ENCODE measurements at regions not wholly inside any gene's neighbourhood (a gene's known extent, or its start where the extent isn't known, plus 50 kb on each side); places are given as distances from the start of the nearest gene placed in this dataset.
A peak's percentile ranks its signal among the peaks of the same experiment; 100 is the strongest.
"Not testable (repeated sequence)": the region's sequence is repeated elsewhere in the genome, so short reads cannot be mapped to it uniquely, and the experiment has no call there.

DNA sequence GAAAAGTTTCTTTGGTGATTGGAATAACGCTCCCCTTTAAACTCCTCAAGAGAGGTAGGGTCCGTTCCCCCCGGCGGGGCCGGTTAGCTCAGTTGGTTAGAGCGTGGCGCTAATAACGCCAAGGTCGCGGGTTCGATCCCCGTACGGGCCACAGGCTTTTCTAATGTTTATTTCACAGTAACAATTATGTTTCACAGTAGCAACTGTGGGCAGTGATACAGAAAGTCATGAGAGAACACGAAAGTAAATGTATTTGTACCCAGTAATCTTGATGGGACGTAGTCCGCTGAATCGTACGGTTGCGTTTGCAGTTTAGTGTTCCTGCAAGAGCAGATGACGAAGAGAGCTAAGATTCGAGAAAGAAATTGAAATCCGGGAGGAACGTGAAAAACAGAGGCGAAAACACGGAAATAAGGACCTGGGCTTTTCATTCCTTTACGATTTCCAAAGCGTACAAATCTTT lies 505.5 kb downstream of the PRIM2 start:
- no peak overlapping the region for H3K4me3 ChIP-seq (ENCODE audit: low read depth, low read length)
- TF ChIP-seq, protein P1, sequence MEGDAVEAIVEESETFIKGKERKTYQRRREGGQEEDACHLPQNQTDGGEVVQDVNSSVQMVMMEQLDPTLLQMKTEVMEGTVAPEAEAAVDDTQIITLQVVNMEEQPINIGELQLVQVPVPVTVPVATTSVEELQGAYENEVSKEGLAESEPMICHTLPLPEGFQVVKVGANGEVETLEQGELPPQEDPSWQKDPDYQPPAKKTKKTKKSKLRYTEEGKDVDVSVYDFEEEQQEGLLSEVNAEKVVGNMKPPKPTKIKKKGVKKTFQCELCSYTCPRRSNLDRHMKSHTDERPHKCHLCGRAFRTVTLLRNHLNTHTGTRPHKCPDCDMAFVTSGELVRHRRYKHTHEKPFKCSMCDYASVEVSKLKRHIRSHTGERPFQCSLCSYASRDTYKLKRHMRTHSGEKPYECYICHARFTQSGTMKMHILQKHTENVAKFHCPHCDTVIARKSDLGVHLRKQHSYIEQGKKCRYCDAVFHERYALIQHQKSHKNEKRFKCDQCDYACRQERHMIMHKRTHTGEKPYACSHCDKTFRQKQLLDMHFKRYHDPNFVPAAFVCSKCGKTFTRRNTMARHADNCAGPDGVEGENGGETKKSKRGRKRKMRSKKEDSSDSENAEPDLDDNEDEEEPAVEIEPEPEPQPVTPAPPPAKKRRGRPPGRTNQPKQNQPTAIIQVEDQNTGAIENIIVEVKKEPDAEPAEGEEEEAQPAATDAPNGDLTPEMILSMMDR (IDR thresholded peaks at IDR 0.05; ENCODE audit: control insufficient read depth, extremely low read depth, insufficient read depth) = no peak
- no peak for DNase-seq (ENCODE audit: low read depth)

DNA sequence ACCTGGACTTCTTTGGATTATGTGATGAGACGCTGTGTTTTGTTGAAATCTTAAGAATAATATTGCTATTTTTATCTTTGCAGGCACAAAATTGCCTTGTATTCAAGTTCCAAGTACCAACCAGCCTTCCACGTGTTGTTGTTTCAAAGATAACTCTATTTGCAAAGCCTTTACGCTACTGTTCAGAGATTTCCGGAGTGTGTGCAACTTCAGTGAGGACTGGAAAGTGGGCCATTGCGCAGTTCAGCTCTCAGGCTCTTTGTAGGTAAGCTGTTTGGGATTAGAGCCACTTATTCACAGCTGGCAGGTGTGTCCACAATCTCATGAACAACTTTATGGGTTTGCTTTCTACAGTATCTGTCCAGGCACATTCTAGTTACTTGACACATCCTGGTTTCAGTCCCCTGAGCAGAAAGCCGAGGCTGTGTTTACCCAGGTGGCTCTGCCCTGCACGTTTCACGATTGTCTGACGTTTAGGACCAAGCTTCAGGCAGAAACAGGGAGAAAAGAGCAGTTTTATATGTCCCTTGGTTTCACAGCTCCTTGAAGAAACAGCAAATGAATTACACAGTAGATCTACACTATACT lies 520.3 kb downstream of the PRIM2 start:
- H3K4me3 ChIP-seq (ENCODE audit: low read depth, low read length) = not testable (repeated sequence)
- peak; percentile 37 for DNase-seq (ENCODE audit: low read depth)

DNA sequence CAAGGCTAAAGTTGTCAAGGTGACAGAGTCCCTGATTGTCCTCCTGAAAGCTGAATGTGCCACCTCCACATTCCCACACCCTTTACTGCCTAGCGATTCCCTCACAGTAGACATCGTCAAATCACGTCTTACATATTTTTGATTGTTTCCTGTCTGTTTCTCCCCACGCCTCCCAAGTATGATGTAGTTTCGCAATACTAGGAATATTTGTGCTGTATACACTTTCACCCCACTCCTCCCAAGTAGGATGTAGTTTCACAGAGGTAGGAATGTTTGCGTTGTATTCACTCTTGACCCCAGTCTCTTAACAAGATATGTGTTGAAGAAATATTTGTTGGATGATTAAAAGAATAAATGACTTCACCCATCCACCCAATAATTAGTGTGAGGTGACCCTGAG lies 524.1 kb downstream of the PRIM2 start:
- not testable (repeated sequence) for DNase-seq (ENCODE audit: low read depth); H3K4me3 ChIP-seq (ENCODE audit: low read depth, low read length)

DNA sequence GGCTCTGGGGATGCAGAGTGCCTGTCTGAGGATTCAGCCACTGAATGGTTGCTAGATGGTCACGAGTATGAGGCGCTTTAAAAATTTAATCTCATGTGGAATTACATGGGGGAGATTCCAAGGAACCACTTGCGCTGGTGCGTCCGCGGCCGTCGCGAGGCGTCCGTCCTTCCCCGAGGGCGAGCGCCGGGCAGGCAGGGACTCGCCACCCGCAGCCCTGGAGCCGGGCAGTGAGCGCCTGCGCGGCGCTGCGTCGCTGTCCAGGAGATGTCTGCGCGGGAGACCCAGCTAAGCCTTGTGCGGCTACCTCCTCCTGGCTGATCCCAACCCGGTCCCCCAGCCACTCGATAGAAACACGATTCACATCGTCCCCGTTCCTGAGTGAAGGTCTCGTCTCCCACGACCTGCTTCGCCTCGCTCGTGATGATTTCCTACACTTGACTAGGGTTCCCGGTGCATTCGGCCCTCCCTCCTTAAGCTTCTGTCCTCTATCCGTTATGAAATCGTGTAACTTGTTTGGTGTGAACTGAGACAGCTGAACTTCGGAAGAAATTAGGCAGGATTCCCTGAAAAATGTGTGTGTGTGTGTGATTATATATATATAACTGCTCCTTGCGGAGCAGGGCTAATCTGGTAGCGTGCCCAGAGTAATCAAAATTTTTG lies 536.4 kb downstream of the PRIM2 start:
- not testable (repeated sequence) for H3K4me3 ChIP-seq (ENCODE audit: low read depth, low read length); DNase-seq (ENCODE audit: low read depth)

DNA sequence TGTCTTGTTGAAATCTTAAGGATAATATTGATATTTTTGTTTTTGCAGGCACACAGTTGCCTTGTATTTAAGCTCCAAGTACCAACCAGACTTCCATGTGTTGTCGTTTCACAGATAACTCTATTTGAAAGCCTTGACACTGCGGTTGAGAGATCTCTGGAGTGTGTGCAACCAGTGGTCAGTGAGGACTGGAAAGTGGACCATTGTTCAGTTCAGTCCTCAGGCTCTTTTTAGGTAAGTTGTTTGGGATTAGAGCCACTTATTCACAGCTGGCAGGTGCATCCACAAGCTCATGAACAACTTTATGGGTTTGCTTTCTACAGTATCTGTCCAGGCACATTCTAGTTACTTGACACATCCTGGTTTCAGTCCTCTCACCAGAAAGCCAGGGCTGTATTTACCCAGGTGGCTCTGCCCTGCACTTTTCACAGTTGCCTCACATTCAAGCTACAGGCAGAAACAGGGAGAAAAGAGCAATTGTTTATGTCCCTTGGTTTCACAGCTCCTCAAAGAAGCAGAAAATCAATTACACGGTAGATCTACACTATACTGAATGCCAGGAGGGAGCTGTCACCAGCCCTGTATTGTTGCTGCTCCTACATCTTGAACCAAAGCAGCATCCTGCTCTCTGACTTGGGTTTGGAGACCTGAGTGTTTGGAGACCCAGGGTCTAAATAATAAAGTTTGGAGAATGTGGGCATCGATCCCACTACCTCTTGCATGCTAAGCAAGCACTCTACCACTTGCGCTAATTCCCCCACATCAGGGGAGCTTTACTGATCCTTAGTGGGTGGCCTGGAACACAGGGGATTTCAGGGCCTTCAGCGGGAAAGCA lies 543.3 kb downstream of the PRIM2 start:
- H3K4me3 ChIP-seq (ENCODE audit: low read depth, low read length); DNase-seq (ENCODE audit: low read depth): not testable (repeated sequence)

DNA sequence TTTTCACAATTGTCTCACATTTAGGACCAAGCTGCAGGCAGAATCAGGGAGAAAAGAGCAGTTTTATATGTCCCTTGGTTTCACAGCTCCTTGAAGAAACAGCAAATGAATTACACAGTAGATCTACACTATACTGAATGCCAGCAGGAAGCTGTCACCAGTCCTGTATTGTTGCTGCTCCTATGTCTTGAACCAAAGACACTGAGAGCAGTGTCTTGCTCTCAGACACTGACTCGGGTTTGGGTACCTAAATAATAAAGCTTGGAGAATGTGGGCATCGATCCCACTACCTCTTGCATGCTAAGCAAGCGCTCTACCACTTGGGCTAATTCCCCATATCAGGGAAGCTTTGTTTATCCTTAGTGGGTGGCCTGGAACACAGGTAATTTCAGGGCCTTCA lies 552.7 kb downstream of the PRIM2 start:
- DNase-seq (ENCODE audit: low read depth); H3K4me3 ChIP-seq (ENCODE audit: low read depth, low read length): not testable (repeated sequence)

DNA sequence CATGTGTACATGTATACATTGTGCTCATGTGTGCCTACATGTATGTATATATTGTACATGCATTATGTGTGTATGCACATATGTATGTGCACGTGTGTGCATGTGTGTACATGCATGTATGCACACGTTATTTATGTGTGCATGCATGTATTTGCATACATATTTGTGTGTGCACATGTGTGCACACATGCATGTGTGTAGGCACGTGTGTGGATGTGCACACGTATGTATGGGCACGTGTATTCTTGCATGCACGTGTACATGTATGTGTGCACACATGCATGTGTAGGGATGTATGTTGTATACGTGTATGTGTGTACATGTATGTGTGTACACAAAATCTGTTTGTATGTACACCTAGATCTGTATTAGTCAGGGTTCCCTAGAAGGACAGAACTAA lies 556.0 kb downstream of the PRIM2 start:
- not testable (repeated sequence) for H3K4me3 ChIP-seq (ENCODE audit: low read depth, low read length); DNase-seq (ENCODE audit: low read depth)

DNA sequence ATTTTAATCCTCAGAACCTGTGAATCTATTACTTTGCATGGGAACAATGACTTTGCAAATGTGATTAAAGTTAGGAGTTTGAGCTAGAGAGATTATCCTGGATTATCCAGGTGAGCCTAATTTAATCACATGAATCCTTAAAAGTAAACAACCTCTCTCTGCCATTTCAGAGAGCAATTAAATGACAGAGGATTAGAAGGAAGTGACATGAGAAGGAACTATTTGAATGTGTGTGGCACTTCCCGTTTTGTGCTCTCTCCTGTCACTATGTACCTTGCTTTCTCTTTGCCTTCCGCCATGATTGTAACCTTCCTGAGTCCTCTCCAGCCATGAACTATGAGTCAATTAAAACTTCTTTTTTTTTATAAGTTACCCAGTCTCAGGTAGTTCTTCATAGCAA lies 559.2 kb downstream of the PRIM2 start:
- not testable (repeated sequence) for DNase-seq (ENCODE audit: low read depth); H3K4me3 ChIP-seq (ENCODE audit: low read depth, low read length)

DNA sequence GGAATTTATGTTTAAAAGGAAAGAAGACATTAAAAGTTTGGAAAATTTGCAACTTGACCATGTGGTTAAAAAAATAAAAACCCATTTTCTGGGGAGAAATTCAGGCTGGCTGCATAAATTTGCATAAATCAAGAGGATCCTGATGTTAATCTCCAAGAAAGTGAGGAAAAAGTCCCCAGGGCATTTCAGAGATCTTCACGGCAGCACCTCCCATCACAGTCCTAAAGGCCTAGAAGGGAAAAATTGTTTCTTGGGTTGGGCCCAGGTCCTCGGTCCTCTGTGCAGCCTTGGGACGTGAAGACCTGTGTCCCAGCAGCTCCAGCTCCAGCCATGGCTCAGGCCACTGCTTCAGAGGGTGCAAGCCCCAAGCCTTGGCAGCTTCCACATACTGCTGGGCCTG lies 560.3 kb downstream of the PRIM2 start:
- DNase-seq (ENCODE audit: low read depth); H3K4me3 ChIP-seq (ENCODE audit: low read depth, low read length): not testable (repeated sequence)

DNA sequence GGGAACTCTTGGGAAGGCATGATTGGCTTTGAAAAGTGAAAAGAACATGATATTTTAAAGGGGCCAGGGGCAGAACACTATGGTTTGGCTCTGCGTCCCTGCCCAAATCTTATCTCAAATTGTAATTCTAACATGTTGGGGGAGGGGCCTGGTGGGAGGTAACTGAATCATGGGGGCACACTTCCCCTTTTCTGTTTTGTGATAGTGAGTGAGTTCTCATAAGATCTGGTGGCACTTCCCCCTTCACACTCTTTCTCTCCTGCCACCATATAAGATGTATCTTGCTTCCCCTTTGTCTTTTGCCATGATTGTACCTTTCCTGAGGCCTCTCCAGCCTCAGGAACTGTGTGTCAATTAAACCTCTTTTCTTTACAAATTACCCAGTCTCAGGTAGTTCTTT lies 561.4 kb downstream of the PRIM2 start:
- H3K4me3 ChIP-seq (ENCODE audit: low read depth, low read length); DNase-seq (ENCODE audit: low read depth): not testable (repeated sequence)

DNA sequence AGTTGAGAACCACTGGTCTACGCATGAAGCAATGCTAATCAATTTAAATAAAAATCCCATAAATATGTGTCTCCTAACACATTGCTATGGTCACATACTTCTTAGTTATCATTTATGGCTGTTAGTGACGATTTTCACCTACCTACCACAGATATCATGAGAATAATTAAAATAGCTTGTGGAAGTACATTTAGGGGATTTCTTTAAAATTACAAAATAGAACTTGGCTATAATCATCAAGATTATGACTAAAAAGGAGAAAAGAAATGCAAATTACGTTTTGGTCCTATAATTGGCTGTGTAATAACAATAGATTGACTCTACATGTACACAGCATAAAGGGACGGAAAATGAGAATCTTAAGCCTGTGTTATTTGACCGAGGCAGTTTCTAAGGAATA lies 581.4 kb downstream of the PRIM2 start:
- not testable (repeated sequence) for H3K4me3 ChIP-seq (ENCODE audit: low read depth, low read length); DNase-seq (ENCODE audit: low read depth)

DNA sequence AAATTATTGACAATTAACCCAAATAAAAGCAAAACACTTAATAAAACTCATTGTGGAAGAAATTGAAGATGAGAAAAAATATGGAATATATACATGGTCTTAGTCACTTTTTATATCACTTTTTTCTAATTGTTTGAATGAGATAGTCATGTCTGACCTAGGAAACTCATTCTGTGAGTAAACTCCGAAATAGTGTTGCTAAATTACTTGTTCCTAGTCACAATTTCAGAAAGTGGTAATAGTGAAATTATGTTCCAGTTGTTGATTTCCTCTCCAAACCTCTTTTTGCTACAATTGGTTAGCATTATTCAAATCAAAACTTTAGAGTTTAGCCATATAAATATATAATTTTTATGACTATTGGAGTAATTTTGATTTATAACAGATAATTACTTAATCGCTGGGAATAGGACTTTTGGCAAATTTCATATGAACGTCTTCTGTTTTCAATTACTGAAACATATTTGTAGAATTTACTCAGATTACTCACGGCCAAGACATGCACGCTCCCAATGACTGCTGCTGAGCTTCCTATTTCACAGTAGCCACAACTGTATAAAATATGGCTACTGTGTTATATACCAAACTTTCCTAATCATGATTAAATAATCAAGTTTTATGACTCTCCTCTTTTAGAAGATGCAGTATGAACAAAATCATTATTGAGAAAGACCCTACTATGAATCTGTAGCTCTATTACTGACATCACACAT lies 583.4 kb downstream of the PRIM2 start:
- H3K4me3 ChIP-seq (ENCODE audit: low read depth, low read length); DNase-seq (ENCODE audit: low read depth): not testable (repeated sequence)

DNA sequence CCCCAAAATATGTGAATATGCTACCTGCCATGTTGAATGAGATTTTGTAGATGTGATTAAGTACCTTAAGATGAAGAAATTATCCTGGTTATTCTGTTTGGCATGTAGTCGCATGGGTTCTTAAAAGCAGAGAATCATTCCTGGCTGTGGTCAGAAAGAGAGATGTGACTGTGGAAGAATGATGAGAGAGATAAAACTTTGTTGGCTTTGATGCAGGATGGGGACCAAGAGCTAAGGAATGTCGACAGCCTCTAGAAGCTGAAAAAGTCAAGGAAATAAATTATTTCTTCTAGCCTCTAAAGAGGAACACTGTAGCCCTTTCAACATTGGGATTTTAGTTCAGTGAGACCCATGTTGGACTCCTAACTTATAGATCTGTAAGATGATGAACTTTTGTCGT lies 584.0 kb downstream of the PRIM2 start:
- not testable (repeated sequence) for DNase-seq (ENCODE audit: low read depth); H3K4me3 ChIP-seq (ENCODE audit: low read depth, low read length)

DNA sequence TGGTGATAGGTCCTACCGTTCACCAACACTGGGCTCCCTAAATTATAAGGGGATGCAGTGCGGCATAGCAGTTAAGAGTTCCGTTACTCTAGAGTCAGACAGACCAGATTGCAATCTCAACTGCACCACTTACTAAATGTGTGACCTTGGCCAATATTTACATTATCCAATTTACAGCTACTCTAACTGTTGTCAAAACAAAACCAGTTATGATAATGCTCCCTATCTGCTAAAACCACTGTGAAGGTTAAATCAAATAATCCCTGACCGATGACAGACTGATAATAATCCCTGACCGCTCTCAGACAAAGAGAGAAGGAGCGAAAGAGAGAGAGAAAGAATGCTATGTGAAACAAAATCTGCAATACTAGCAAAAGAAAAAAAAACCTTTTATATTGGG lies 586.9 kb downstream of the PRIM2 start:
- DNase-seq (ENCODE audit: low read depth) = peak; percentile 0
- H3K4me3 ChIP-seq (ENCODE audit: low read depth, low read length) = not testable (repeated sequence)

DNA sequence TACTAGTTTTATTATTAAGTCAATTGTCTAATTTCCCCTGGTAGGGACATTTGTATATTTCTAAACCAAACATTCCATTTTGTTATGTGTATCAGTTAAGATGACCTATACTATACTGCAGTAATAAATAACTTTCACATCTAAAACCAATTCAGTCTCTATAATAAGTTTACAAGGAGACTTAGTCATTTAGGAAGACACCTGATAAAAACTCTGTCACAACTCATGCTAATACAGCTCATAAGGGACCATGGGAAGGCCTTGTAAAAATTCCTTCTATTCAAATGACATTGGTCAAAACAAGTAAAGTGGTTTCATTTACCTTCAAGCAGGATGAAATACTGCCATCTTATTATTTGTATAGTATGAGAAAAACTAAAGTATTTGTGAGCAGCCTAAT lies 597.9 kb downstream of the PRIM2 start:
- not testable (repeated sequence) for DNase-seq (ENCODE audit: low read depth); H3K4me3 ChIP-seq (ENCODE audit: low read depth, low read length)

DNA sequence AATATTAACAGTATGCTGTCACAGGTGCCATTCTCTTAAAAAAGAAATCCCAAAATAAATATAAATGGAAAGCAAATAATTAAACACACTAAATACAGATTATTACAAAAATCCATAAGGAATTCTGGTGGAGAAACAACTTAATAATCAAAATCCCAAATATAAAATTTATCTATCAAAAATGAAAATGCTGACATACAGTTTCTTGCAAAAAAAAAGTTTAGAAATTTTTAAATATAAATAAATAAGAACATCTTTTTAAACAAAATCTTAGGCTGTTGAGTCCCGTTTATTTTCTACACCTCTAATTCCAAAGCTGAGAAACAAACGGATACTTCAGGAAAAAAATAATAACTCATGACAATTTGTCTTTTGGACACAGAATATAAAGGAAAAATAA lies 625.5 kb downstream of the PRIM2 start:
- H3K4me3 ChIP-seq (ENCODE audit: low read depth, low read length); DNase-seq (ENCODE audit: low read depth): not testable (repeated sequence)

DNA sequence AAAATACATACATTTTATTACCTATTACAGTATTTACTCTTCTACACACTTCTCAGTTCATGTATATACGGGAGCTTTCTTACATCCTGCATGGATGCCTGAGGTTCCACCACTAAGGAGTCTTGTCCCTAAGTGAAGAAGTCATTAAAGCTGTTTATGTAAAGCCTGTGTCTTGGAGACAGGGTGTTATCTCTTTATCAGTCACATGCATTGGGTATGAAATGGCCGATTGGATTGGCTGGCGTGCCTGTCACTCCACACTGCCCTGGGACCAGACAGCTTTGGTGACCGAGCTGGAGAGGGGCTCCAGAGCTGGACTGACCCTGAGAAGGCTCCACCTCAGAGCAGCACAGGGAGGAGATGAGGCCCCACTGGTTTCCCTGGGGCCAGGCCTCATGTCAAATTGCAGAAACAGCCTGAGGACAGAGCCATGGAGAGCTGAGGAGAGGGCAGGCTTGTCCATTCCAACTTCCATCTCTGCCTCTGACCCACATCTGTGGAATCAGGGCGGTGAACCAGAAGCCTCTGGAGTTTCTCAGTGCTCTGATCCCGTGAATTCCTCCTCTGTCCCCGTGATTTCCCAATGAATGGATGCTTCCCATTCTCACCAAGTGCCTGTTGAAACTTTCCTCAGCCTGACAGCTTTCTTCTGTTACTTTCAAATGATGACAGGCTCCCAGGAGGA lies 628.8 kb downstream of the PRIM2 start:
- DNase-seq (ENCODE audit: low read depth); H3K4me3 ChIP-seq (ENCODE audit: low read depth, low read length): not testable (repeated sequence)

DNA sequence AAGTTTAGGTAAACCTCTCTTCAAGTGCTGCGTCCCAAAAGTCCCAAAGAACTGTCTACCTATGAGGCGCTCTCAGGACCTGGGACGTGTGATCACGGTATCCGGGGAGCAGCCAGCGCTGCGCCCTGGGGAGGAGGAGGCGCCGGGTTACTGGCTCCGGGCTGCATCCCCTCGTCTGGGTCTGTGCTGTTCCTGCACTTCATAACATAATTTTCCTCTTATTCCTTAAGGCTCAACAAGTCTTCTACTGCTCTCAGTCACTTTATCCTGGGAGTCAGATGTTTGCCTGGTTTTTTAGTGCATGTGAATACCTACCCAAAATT lies 629.3 kb downstream of the PRIM2 start:
- not testable (repeated sequence) for DNase-seq (ENCODE audit: low read depth); H3K4me3 ChIP-seq (ENCODE audit: low read depth, low read length)

Measured in LNCaP clone FGC (cell line).